Caco-2 (cell line): ENCODE measurements at regions not wholly inside any gene's neighbourhood (a gene's known extent, or its start where the extent isn't known, plus 50 kb on each side); places are given as distances from the start of the nearest gene placed in this dataset.

ENCODE experiments used
- BruUV-seq: library from RNA; stranded (reverse); fragments of 400-500 nt; replicated peaks from 2 replicates; lab custom pipeline; 2021; lab: Mats Ljungman, UMichigan
- CTCF ChIA-PET: fragments of 300-600 bp; sonication (Branson Sonifier 250); formaldehyde crosslinking; loops from one replicate; lab custom pipeline; 2022; ENCODE audit warnings: antibody characterized with exemption; lab: Charles Lee
- POLR2A ChIA-PET: fragments of 300-600 bp; sonication (Branson Sonifier 250); formaldehyde crosslinking; loops from one replicate; lab custom pipeline; 2022; ENCODE audit warnings: antibody characterized with exemption; lab: Charles Lee
- DNase-seq, 2 experiments: peaks; one replicate each; pipeline versions ENCODE4 v3.0.0 to v3.0.0-alpha.2; 2020 to 2022
- H3K27me3 ChIP-seq: replicated peaks from 2 replicates; pipeline ENCODE4 v1.6.0; 2011; ENCODE audit warnings: low read length; ENCODE audit not compliant: control insufficient read depth, insufficient read depth
- H3K36me3 ChIP-seq: 2 replicates; pipeline ENCODE4 v1.5.1; 2011; ENCODE audit warnings: low read length; ENCODE audit not compliant: control insufficient read depth, insufficient read depth
- H3K4me1 ChIP-seq: fragments of 250-450 bp; sonication (Bioruptor Pico); 2 replicates; pipeline ENCODE4 v1.5.1; 2020; ENCODE audit warnings: mild to moderate bottlenecking
- H3K4me3 ChIP-seq: 2 replicates; pipeline ENCODE4 v1.5.1; 2011; ENCODE audit warnings: low read depth, mild to moderate bottlenecking, control low read depth, low read length
- H3K9me3 ChIP-seq: fragments of 250-450 bp; sonication (Bioruptor Pico); 2 replicates; pipeline ENCODE4 v1.5.1; 2020; ENCODE audit warnings: mild to moderate bottlenecking, moderate library complexity
- H3K27ac Mint-ChIP-seq: one replicate; pipeline ENCODE4 v1.8.0; 2022; ENCODE audit warnings: mixed read lengths; ENCODE audit not compliant: unreplicated experiment
- H3K27me3 Mint-ChIP-seq: one replicate; pipeline ENCODE4 v1.8.0; 2022; ENCODE audit warnings: mixed read lengths; ENCODE audit not compliant: insufficient read depth, unreplicated experiment
- H3K36me3 Mint-ChIP-seq: one replicate; pipeline ENCODE4 v1.8.0; 2022; ENCODE audit warnings: mild to moderate bottlenecking, mixed read lengths; ENCODE audit not compliant: insufficient read depth, unreplicated experiment
- H3K4me1 Mint-ChIP-seq: one replicate; pipeline ENCODE4 v1.8.0; 2022; ENCODE audit warnings: low read depth, mixed read lengths; ENCODE audit not compliant: unreplicated experiment
- H3K4me3 Mint-ChIP-seq: one replicate; pipeline ENCODE4 v1.8.0; 2022; ENCODE audit warnings: mild to moderate bottlenecking, moderate library complexity, mixed read lengths; ENCODE audit not compliant: unreplicated experiment
- H3K9me3 Mint-ChIP-seq: one replicate; pipeline ENCODE4 v1.8.0; 2022; ENCODE audit warnings: mixed read lengths; ENCODE audit not compliant: unreplicated experiment
- intact Hi-C: fragments of 100-400 bp; cut with micrococcal nuclease; formaldehyde crosslinking; loops from one replicate; pipeline ENCODE4 v1.10.0; 2022; ENCODE audit not compliant: unreplicated experiment
- TF ChIP-seq, protein P1 (sequence below), 2 experiments: fragments of 200-600 bp in 1 of 2; IDR thresholded peaks; 1 replicate in 1 of 2; 2 replicates in 1 of 2; pipeline versions ENCODE4 v1.5.1 to v1.8.0; 2011 to 2022; ENCODE audit warnings: antibody characterized with exemption in 1 of 2, control low read depth in 1 of 2, inconsistent platforms in 1 of 2, low read depth in 1 of 2, low read length in 1 of 2, mild to moderate bottlenecking in 1 of 2, moderate library complexity in 1 of 2; ENCODE audit not compliant: insufficient read depth in 1 of 2, severe bottlenecking in 1 of 2, unreplicated experiment in 1 of 2

DNA sequence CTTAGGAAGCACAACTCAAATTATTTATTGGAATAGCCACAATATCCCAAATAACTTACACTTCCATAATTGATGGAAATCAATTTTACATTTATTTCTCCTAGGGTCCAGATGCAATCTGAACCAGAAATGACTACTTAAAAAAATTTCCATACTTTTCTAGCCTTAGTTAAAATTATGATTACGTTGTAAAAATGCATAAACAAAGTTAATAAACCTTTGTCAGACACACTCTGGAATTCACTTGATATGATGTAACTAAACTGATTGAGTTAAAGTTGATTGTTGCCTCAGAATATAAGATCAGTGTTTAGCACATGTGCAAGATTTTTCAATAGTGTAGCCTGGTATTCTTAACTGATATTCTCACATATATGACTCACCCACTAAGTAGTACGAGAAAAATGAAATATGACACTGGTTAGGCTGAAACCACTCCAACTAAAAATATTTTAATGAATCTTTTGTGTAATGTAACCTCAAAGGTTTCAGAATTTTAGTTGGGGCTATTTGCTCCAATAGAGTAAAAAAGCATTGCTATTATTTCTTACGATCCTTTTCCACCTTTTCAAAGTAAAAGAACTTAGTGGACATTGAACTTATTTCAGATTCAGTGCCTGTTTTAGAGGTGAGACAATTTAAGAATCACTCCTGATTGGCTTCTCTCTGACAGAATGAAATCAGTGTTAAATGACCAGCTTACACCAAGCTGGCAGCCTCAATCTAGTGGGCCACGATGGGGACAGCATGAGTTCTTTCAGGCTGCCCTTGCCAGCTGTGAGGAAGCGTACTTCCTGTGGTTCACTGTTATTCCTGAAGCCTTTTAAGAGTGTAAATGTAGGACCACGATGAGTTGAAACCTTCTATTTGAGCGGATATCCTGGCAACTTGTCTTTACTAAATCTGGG lies 277.2 kb upstream of the CDH9 start:
- no peaks in the 10 kb centered on the region for H3K9me3 Mint-ChIP-seq
- Histone ChIP-seq H3K27me3 (no peaks in the 10 kb centered on the region), H3K4me1 (no peaks in the 10 kb centered on the region), H3K36me3 (no peaks in the 10 kb centered on the region), H3K9me3 (no peaks in the 10 kb centered on the region), H3K4me3 (no peak overlapping the region)
- no peaks in the 10 kb centered on the region for H3K4me1 Mint-ChIP-seq
- POLR2A ChIA-PET = no interaction called here
- no peak for DNase-seq
- H3K27me3 Mint-ChIP-seq = no peaks in the 10 kb centered on the region
- H3K4me3 Mint-ChIP-seq = no peak overlapping the region
- no peak overlapping the region for H3K27ac Mint-ChIP-seq
- no peaks in the 10 kb centered on the region for H3K36me3 Mint-ChIP-seq
- intact Hi-C loops = no loop called here
- CTCF ChIA-PET = no interaction called here
- no TSS peak for BruUV-seq
- TF ChIP-seq, protein P1, sequence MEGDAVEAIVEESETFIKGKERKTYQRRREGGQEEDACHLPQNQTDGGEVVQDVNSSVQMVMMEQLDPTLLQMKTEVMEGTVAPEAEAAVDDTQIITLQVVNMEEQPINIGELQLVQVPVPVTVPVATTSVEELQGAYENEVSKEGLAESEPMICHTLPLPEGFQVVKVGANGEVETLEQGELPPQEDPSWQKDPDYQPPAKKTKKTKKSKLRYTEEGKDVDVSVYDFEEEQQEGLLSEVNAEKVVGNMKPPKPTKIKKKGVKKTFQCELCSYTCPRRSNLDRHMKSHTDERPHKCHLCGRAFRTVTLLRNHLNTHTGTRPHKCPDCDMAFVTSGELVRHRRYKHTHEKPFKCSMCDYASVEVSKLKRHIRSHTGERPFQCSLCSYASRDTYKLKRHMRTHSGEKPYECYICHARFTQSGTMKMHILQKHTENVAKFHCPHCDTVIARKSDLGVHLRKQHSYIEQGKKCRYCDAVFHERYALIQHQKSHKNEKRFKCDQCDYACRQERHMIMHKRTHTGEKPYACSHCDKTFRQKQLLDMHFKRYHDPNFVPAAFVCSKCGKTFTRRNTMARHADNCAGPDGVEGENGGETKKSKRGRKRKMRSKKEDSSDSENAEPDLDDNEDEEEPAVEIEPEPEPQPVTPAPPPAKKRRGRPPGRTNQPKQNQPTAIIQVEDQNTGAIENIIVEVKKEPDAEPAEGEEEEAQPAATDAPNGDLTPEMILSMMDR (IDR thresholded peaks at IDR 0.05; ENCODE audit: insufficient read depth in 1 of 2, low read depth in 1 of 2, low read length in 1 of 2, severe bottlenecking in 1 of 2, unreplicated experiment in 1 of 2) = no peak

GRCh38 chr5:27313549-27313948 lies 275.2 kb upstream of the CDH9 start:
- no peaks in the 10 kb centered on the region for H3K36me3 Mint-ChIP-seq
- TF ChIP-seq, protein P1 (IDR thresholded peaks at IDR 0.05; ENCODE audit: insufficient read depth in 1 of 2, low read depth in 1 of 2, low read length in 1 of 2, severe bottlenecking in 1 of 2, unreplicated experiment in 1 of 2) = no peak
- H3K9me3 Mint-ChIP-seq = no peaks in the 10 kb centered on the region
- H3K27ac Mint-ChIP-seq = no peak overlapping the region
- H3K27me3 ChIP-seq = no peaks in the 10 kb centered on the region
- no peak for DNase-seq
- CTCF ChIA-PET = no interaction called here
- H3K4me3 ChIP-seq = no peak overlapping the region
- BruUV-seq = no TSS peak
- H3K4me1 Mint-ChIP-seq = no peaks in the 10 kb centered on the region
- H3K9me3 ChIP-seq = no peaks in the 10 kb centered on the region
- H3K4me1 ChIP-seq = no peaks in the 10 kb centered on the region
- intact Hi-C loops = no loop called here
- H3K27me3 Mint-ChIP-seq = no peaks in the 10 kb centered on the region
- POLR2A ChIA-PET = no interaction called here
- H3K36me3 ChIP-seq = no peaks in the 10 kb centered on the region
- H3K4me3 Mint-ChIP-seq = no peak overlapping the region

GRCh38 chr5:27312291-27312893 lies 274.0 kb upstream of the CDH9 start:
- no peaks in the 10 kb centered on the region for H3K4me1 ChIP-seq
- ChIA-PET CTCF (no interaction called here), POLR2A (interaction anchor here (0.5 kb wide), 1 partner anchor 11 kb away, joined by 3 read pairs; no protein-coding TSS in a partner anchor)
- no peaks in the 10 kb centered on the region for H3K27me3 ChIP-seq
- no peaks in the 10 kb centered on the region for H3K27me3 Mint-ChIP-seq
- H3K27ac Mint-ChIP-seq = no peak overlapping the region
- TF ChIP-seq, protein P1 (IDR thresholded peaks at IDR 0.05; ENCODE audit: insufficient read depth in 1 of 2, low read depth in 1 of 2, low read length in 1 of 2, severe bottlenecking in 1 of 2, unreplicated experiment in 1 of 2) = no peak
- no peaks in the 10 kb centered on the region for H3K36me3 ChIP-seq
- H3K4me3 ChIP-seq = no peak overlapping the region
- H3K4me1 Mint-ChIP-seq = no peaks in the 10 kb centered on the region
- intact Hi-C loops = no loop called here
- no peak for DNase-seq
- no peaks in the 10 kb centered on the region for H3K36me3 Mint-ChIP-seq
- no TSS peak for BruUV-seq
- no peak overlapping the region for H3K4me3 Mint-ChIP-seq
- no peaks in the 10 kb centered on the region for H3K9me3 ChIP-seq
- H3K9me3 Mint-ChIP-seq = no peaks in the 10 kb centered on the region
